Activated CD4-positive, alpha-beta T cell treated with anti-CD3 and anti-CD28 coated beads for 36 hours (primary cell): ENCODE measurements at regions not wholly inside any gene's neighbourhood (a gene's known extent, or its start where the extent isn't known, plus 50 kb on each side); places are given as distances from the start of the nearest gene placed in this dataset.
"Not testable (repeated sequence)": the region's sequence is repeated elsewhere in the genome, so short reads cannot be mapped to it uniquely, and the experiment has no call there.

Source experiments
- ATAC-seq: fragments of 200-7000 bp; cut with Tn5 transposase; one replicate; pipeline ENCODE4 v1.10.0; 2021; ENCODE audit warnings: mild to moderate bottlenecking, moderate library complexity
- CTCF ChIA-PET: fragments of 350-600 bp; sonication (Branson Sonifier 250); formaldehyde crosslinking; loops from one replicate; lab custom pipeline; 2021; ENCODE audit warnings: antibody characterized with exemption; lab: Charles Lee
- POLR2A ChIA-PET: fragments of 350-600 bp; sonication (Branson Sonifier 250); formaldehyde crosslinking; loops from one replicate; lab custom pipeline; 2021; ENCODE audit warnings: antibody characterized with exemption, inconsistent platforms; lab: Charles Lee
- DNase-seq: peaks from one replicate; pipeline ENCODE4 v3.0.0-alpha.2; 2020
- H3K27ac Mint-ChIP-seq: one replicate; pipeline ENCODE4 v1.8.0; 2021; ENCODE audit warnings: mixed read lengths
- H3K27me3 Mint-ChIP-seq: one replicate; pipeline ENCODE4 v1.8.0; 2021; ENCODE audit warnings: mixed read lengths
- H3K36me3 Mint-ChIP-seq: one replicate; pipeline ENCODE4 v1.8.0; 2021; ENCODE audit warnings: low read depth, mixed read lengths
- H3K4me1 Mint-ChIP-seq: one replicate; pipeline ENCODE4 v1.8.0; 2021; ENCODE audit warnings: mixed read lengths
- H3K4me3 Mint-ChIP-seq: one replicate; pipeline ENCODE4 v1.8.0; 2021; ENCODE audit warnings: mild to moderate bottlenecking, moderate library complexity, mixed read lengths
- H3K9me3 Mint-ChIP-seq: one replicate; pipeline ENCODE4 v1.8.0; 2021; ENCODE audit warnings: low read depth, mixed read lengths
- intact Hi-C, 2 experiments: fragments of 100-400 bp; cut with DNase I in 1 of 2; cut with micrococcal nuclease in 1 of 2; formaldehyde crosslinking; loops; one replicate each; pipeline versions ENCODE4 v1.14.2 to v1.15.1; 2022 to 2024; cut with DNase I, micrococcal nuclease

DNA sequence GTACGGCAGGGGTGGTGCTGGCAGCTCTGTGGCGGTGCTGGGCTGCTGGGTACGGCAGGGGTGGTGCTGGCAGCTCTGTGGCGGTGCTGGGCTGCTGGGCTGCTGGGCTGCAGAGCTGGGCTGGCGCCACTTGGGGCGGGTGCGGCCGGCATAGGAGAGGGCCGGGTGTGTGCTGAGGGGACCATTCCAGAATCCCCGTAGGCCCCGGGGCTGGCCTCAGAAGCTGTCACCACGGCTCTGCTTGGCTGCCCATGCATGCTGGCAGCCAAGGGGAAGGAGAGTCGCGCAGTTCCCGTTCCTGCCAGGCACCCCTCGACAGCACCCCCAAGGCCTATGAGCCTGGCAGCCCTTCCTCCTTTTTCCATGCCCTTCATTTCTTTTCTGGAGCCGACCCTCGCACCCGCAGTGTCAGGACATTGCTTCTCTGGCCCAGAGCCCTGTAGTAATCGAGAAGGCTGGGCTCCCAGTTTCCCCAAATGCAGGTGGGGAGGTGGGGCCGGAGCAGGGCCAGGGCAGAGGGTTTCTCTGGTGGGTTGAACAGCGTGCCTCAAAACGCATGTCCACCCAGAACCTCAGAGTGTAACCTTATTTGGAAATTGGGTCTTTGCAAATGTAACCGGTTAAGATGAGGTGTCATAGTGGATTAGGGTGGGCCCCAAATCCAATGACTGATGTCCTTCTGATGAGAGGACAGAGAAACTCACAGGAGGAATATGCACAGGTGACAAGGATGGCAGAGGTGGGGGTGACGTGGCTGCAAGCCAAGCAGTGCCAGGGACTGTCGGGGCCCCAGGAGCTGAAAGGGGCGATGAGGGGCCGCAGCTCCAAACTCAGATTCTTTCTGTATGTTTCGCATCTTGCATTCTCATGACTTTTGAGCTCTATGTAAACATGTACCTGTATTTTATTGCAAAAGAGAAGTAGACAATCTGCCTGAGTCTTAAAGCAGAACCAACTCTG, 71.0 kb upstream of the ACTRT2 start:
- Mint-ChIP-seq H3K9me3 (peaks cover 10% of the 10 kb centered on the region), H3K27ac (no peak overlapping the region), H3K4me3 (no peak overlapping the region), H3K36me3 (no peaks in the 10 kb centered on the region), H3K4me1 (no peaks in the 10 kb centered on the region), H3K27me3 (peaks cover 3% of the 10 kb centered on the region)
- POLR2A ChIA-PET = no interaction called here
- intact Hi-C loops = no loop called here
- CTCF ChIA-PET = no interaction called here
- DNase-seq = no peak
- no peak for ATAC-seq

GRCh38 chr1:2950926-2951305, 70.4 kb upstream of the ACTRT2 start:
- Mint-ChIP-seq H3K4me1 (no peaks in the 10 kb centered on the region), H3K9me3 (peaks cover 11% of the 10 kb centered on the region), H3K27ac (no peak overlapping the region), H3K27me3 (peaks cover 3% of the 10 kb centered on the region), H3K4me3 (no peak overlapping the region), H3K36me3 (no peaks in the 10 kb centered on the region)
- DNase-seq (no peak), ATAC-seq (no peak)
- intact Hi-C loops = no loop called here
- ChIA-PET POLR2A (no interaction called here), CTCF (no interaction called here)

DNA sequence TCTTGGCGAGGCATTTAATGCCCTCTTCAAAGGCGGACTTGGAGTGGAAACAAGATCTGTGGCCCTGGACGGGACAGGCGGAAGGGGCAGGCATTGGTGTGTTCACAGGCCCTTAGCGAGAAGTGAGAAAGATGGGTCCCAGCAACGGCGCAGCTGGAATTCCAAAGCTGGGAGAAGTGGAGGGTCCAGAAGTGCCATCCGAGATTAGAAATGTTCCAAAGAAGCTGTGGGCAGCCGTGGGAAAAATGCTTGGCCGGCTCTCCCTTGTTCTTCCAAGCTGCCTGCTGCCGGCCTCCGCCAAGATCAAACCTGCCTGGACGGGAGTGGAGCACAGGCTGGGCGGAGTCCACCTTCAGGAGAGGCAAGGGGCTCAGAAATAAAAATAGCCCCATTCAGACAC, 69.4 kb upstream of the ACTRT2 start:
- Mint-ChIP-seq H3K27ac (no peak overlapping the region), H3K36me3 (no peaks in the 10 kb centered on the region), H3K9me3 (peaks cover 15% of the 10 kb centered on the region), H3K27me3 (no peaks in the 10 kb centered on the region), H3K4me1 (no peaks in the 10 kb centered on the region), H3K4me3 (no peak overlapping the region)
- ChIA-PET CTCF (no interaction called here), POLR2A (no interaction called here)
- intact Hi-C loops = no loop called here
- ATAC-seq (no peak), DNase-seq (no peak)

DNA sequence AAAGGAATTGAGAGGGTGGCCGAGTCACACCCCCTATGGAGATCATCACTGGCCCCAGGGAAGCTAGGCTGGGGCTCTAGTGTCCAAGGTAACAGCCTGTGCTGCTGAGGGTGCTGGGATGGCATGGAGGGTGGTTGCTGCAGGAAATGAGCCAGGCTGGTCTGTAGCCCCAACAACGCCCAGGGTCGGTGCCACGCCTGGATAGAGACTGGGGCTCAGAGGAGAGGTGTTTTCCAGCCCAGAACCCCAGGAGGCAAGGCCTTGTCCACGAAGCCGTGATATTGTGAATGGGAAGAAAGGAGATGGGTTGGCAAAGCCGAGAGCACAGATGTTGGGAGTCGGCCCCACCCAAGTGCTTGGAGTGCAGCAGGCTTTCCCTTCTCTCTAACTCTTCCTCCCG, 68.9 kb upstream of the ACTRT2 start:
- Mint-ChIP-seq H3K4me1 (no peaks in the 10 kb centered on the region), H3K27me3 (no peaks in the 10 kb centered on the region), H3K9me3 (peaks cover 15% of the 10 kb centered on the region), H3K36me3 (no peaks in the 10 kb centered on the region), H3K4me3 (no peak overlapping the region), H3K27ac (no peak overlapping the region)
- POLR2A ChIA-PET = no interaction called here
- DNase-seq (no peak), ATAC-seq (no peak)
- CTCF ChIA-PET = no interaction called here
- intact Hi-C loops = no loop called here

- no peaks in the 10 kb centered on the region for H3K27me3 Mint-ChIP-seq
- H3K4me1 Mint-ChIP-seq = no peaks in the 10 kb centered on the region
- POLR2A ChIA-PET = no interaction called here
- DNase-seq (no peak), ATAC-seq (no peak)
- H3K27ac Mint-ChIP-seq = no peak overlapping the region
- intact Hi-C loops = no loop called here
- H3K9me3 Mint-ChIP-seq = peaks cover 19% of the 10 kb centered on the region
- H3K36me3 Mint-ChIP-seq = no peaks in the 10 kb centered on the region
- CTCF ChIA-PET = no interaction called here
- no peak overlapping the region for H3K4me3 Mint-ChIP-seq
Measured at GRCh38 chr1:2952992-2953391, 68.3 kb upstream of the ACTRT2 start.

DNA sequence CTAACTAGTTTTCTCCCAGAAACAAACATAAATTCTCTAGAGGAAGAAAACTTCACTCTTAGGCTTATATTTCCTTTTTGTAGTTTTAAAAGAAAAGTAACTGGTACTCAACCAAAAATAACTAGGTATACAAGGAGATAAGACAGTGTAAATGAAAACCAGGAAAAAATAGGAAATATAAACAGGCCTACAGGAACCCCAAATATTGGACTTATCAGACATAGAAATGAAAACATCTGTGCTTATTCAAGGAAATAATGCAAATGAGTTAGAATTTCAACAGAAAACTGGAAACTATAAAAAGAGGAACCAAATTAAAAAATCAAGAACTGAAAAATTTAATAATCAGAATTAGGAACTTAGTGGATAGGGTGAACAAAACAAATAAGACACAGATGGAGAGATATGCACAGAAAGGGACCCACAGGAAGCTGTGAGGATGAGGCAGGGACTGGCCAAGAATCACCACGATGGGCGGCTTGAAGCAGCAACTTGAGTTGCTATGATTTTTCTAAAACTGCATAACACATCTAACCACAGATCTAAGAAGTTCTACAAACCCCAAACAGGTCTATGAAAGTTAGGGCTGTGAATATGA, 67.5 kb upstream of the ACTRT2 start:
- no peak overlapping the region for H3K4me3 Mint-ChIP-seq
- no peak for ATAC-seq
- DNase-seq = no peak
- H3K27me3 Mint-ChIP-seq = no peaks in the 10 kb centered on the region
- intact Hi-C loops = no loop called here
- ChIA-PET CTCF (no interaction called here), POLR2A (no interaction called here)
- H3K9me3 Mint-ChIP-seq = peaks cover 19% of the 10 kb centered on the region
- no peaks in the 10 kb centered on the region for H3K4me1 Mint-ChIP-seq
- H3K36me3 Mint-ChIP-seq = no peaks in the 10 kb centered on the region
- H3K27ac Mint-ChIP-seq = no peak overlapping the region

DNA sequence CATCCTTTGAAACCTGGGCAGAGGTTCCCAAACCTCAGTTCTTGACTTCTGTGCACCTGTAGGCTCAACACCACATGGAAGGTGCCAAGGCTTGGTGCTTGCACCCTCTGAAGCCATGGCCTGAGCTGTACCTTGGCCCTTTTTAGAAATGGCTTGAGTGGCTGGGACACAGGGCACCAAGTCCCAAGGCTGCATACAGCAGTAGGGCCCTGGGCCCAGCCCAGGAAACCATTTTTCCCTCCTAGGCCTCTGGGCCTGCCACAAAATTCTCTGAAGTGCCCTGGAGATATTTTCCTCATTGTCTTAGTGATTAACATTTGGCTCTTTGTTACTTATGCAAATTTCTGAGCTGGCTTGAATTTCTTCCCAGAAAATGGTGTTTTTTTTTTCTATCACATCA, 65.6 kb upstream of the ACTRT2 start:
- Mint-ChIP-seq H3K36me3 (no peaks in the 10 kb centered on the region), H3K27me3 (no peaks in the 10 kb centered on the region), H3K4me1 (no peaks in the 10 kb centered on the region), H3K27ac (no peak overlapping the region), H3K9me3 (peaks cover 19% of the 10 kb centered on the region), H3K4me3 (no peak overlapping the region)
- no peak for ATAC-seq
- intact Hi-C loops = no loop called here
- no peak for DNase-seq
- ChIA-PET POLR2A (interaction anchor here (0.6 kb wide), 1 partner anchor 1366 kb away, joined by 5 read pairs; no protein-coding TSS in a partner anchor), CTCF (no interaction called here)

DNA sequence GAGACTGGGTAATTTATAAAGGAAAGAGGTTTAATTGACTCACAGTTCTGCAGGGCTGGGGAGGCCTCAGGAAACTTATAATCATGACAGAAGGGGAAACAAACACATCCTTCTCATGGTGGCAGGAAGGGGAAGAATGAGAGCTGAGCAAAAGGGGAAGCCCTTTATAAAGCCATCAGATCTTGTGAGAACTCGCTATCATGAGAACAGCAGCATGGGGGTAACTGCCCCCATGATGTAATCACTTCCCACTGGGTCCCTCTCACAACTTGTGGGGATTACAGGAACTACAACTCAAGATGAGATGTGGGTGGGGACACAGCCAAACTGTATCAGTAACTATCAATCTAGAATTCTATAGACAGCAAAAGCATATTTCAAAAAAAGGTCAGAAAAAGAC, 64.7 kb upstream of the ACTRT2 start:
- ChIA-PET CTCF (no interaction called here), POLR2A (no interaction called here)
- intact Hi-C loops = no loop called here
- Mint-ChIP-seq H3K27me3 (no peaks in the 10 kb centered on the region), H3K9me3 (peaks cover 19% of the 10 kb centered on the region), H3K36me3 (no peaks in the 10 kb centered on the region), H3K4me3 (no peak overlapping the region), H3K4me1 (no peaks in the 10 kb centered on the region), H3K27ac (no peak overlapping the region)
- ATAC-seq = no peak
- DNase-seq = no peak

DNA sequence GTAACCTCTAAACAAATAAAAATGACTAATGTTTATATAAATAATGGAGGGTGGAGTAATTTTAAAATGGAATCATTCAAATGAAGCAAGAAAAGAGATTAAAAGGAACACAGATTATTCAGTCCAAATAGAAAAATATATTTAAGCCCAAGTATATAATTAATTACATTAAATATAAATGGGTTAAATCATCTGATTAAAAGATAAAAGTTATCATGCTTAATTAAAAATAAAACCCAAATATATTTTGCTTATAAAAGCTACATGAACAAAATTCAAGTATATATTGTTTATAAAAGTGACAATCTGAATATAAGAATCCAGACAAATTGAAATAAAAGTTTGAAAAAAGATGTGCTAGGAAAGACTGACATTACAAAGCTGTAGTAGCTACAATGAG, 63.9 kb upstream of the ACTRT2 start:
- Mint-ChIP-seq H3K4me3 (no peak overlapping the region), H3K27ac (no peak overlapping the region), H3K4me1 (no peaks in the 10 kb centered on the region), H3K27me3 (no peaks in the 10 kb centered on the region), H3K9me3 (peaks cover 19% of the 10 kb centered on the region), H3K36me3 (no peaks in the 10 kb centered on the region)
- POLR2A ChIA-PET = no interaction called here
- ATAC-seq = no peak
- CTCF ChIA-PET = interaction anchor here (0.7 kb wide), 1 partner anchor 65 kb away, joined by 3 read pairs; no protein-coding TSS in a partner anchor
- no peak for DNase-seq
- intact Hi-C loops = no loop called here

GRCh38 chr1:2959881-2960280, 61.4 kb upstream of the ACTRT2 start:
- H3K36me3 Mint-ChIP-seq, intact Hi-C loops, ATAC-seq, H3K4me1 Mint-ChIP-seq, POLR2A ChIA-PET, DNase-seq, H3K27ac Mint-ChIP-seq, H3K27me3 Mint-ChIP-seq, CTCF ChIA-PET, H3K4me3 Mint-ChIP-seq: not testable (repeated sequence)
- H3K9me3 Mint-ChIP-seq = peaks cover 11% of the 10 kb centered on the region

GRCh38 chr1:2961081-2961480, 60.2 kb upstream of the ACTRT2 start:
- Mint-ChIP-seq H3K4me1 (no peaks in the 10 kb centered on the region), H3K27ac (no peak overlapping the region), H3K9me3 (peaks cover 7% of the 10 kb centered on the region), H3K27me3 (no peaks in the 10 kb centered on the region), H3K36me3 (no peaks in the 10 kb centered on the region), H3K4me3 (no peak overlapping the region)
- ATAC-seq (no peak), DNase-seq (no peak)
- CTCF ChIA-PET = no interaction called here
- POLR2A ChIA-PET = no interaction called here
- intact Hi-C loops = no loop called here

DNA sequence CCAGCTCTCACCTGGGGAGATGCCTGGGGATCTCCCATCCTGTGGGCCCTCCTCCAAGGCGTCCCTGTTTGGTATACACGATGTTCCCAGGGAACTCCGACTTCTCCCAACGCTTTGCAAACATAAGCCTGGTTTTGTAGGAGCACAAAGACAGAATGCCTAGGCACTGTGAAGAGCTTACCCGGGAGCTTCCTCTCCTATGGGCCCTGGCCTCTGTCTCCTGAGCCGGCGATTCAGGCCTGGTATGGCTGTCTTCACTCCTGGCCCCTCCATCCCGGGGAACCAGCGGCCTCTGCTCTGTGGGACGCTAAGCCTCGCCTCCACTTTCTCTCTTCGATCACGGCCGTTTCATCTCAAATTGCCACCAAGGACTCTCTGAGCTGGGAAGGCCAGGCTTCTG, 59.6 kb upstream of the ACTRT2 start:
- Mint-ChIP-seq H3K4me1 (no peaks in the 10 kb centered on the region), H3K9me3 (peaks cover 4% of the 10 kb centered on the region), H3K27me3 (no peaks in the 10 kb centered on the region), H3K4me3 (no peak overlapping the region), H3K36me3 (no peaks in the 10 kb centered on the region), H3K27ac (no peak overlapping the region)
- DNase-seq (no peak), ATAC-seq (no peak)
- ChIA-PET CTCF (no interaction called here), POLR2A (no interaction called here)
- intact Hi-C loops = no loop called here
